Chondrocyte (in vitro differentiated cells): ENCODE measurements at regions not wholly inside any gene's neighbourhood (a gene's known extent, or its start where the extent isn't known, plus 50 kb on each side); places are given as distances from the start of the nearest gene placed in this dataset.

Experiments used
- DNase-seq: peaks from one replicate; pipeline ENCODE4 v3.0.0; 2021; ENCODE audit warnings: mixed read lengths, low spot score
- H3K27ac Mint-ChIP-seq: one replicate; pipeline ENCODE4 v1.8.0; 2021; ENCODE audit warnings: mild to moderate bottlenecking, moderate library complexity, mixed read lengths; ENCODE audit not compliant: unreplicated experiment
- H3K27me3 Mint-ChIP-seq: 2 replicates; pipeline ENCODE4 v1.8.0; 2021; ENCODE audit warnings: low read depth, mixed read lengths
- H3K36me3 Mint-ChIP-seq: 2 replicates; pipeline ENCODE4 v1.8.0; 2021; ENCODE audit warnings: low read depth, mixed read lengths
- H3K4me1 Mint-ChIP-seq: 2 replicates; pipeline ENCODE4 v1.8.0; 2021; ENCODE audit warnings: low read depth, mild to moderate bottlenecking, mixed read lengths
- H3K4me3 Mint-ChIP-seq: one replicate; pipeline ENCODE4 v1.8.0; 2021; ENCODE audit warnings: mild to moderate bottlenecking, moderate library complexity, mixed read lengths; ENCODE audit not compliant: unreplicated experiment
- H3K9me3 Mint-ChIP-seq: 2 replicates; pipeline ENCODE4 v1.8.0; 2021; ENCODE audit warnings: low read depth, mixed read lengths
- TF ChIP-seq, protein P1 (sequence below): fragments of 200-600 bp; sonication (generic); IDR thresholded peaks from 2 replicates; pipeline ENCODE4 v1.5.0; 2021; ENCODE audit warnings: antibody characterized with exemption, mild to moderate bottlenecking, moderate library complexity

DNA sequence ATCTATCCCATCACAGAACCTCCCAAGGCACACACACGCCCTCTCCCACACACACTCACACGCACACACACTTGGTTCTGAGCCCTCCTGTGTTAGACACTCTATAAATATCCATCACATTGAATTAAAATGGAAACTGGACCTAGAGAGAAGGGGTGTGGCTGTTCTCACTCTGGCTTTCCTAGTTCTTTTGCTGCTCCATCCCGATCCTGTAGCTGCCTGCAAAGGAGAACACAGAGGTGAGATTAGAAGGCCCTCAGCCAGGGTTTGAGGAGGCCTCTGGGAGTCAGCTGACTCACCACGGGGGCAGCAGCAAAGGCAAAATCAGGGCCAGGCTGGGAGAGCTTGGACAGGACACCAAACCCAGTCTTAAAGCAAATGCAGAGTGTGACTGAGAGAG, 192.3 kb upstream of the CADM1 start:
- Mint-ChIP-seq H3K9me3 (no peaks in the 10 kb centered on the region), H3K4me3 (no peak overlapping the region), H3K27me3 (peaks cover 30% of the 10 kb centered on the region), H3K27ac (no peak overlapping the region), H3K36me3 (no peaks in the 10 kb centered on the region), H3K4me1 (peaks cover 13% of the 10 kb centered on the region)
- TF ChIP-seq, protein P1, sequence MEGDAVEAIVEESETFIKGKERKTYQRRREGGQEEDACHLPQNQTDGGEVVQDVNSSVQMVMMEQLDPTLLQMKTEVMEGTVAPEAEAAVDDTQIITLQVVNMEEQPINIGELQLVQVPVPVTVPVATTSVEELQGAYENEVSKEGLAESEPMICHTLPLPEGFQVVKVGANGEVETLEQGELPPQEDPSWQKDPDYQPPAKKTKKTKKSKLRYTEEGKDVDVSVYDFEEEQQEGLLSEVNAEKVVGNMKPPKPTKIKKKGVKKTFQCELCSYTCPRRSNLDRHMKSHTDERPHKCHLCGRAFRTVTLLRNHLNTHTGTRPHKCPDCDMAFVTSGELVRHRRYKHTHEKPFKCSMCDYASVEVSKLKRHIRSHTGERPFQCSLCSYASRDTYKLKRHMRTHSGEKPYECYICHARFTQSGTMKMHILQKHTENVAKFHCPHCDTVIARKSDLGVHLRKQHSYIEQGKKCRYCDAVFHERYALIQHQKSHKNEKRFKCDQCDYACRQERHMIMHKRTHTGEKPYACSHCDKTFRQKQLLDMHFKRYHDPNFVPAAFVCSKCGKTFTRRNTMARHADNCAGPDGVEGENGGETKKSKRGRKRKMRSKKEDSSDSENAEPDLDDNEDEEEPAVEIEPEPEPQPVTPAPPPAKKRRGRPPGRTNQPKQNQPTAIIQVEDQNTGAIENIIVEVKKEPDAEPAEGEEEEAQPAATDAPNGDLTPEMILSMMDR: no peak
- DNase-seq: no peak

- Mint-ChIP-seq H3K4me3 (no peak overlapping the region), H3K27me3 (peaks cover 30% of the 10 kb centered on the region), H3K27ac (no peak overlapping the region), H3K4me1 (peaks cover 13% of the 10 kb centered on the region), H3K36me3 (no peaks in the 10 kb centered on the region), H3K9me3 (no peaks in the 10 kb centered on the region)
- TF ChIP-seq, protein P1: no peak
- DNase-seq: no peak
Measured at GRCh38 chr11:115695677-115696364, 191.6 kb upstream of the CADM1 start.

GRCh38 chr11:115693002-115693401, 188.8 kb upstream of the CADM1 start:
- H3K27me3 Mint-ChIP-seq: peaks cover 40% of the 10 kb centered on the region
- no peak for DNase-seq
- no peaks in the 10 kb centered on the region for H3K36me3 Mint-ChIP-seq
- H3K9me3 Mint-ChIP-seq: no peaks in the 10 kb centered on the region
- H3K4me3 Mint-ChIP-seq: no peak overlapping the region
- TF ChIP-seq, protein P1: no peak
- H3K4me1 Mint-ChIP-seq: peaks cover 4% of the 10 kb centered on the region
- H3K27ac Mint-ChIP-seq: no peak overlapping the region

GRCh38 chr11:115691030-115691429, 186.8 kb upstream of the CADM1 start:
- Mint-ChIP-seq H3K27ac (no peak overlapping the region), H3K27me3 (peaks cover 56% of the 10 kb centered on the region), H3K36me3 (peaks cover 2% of the 10 kb centered on the region), H3K4me3 (no peak overlapping the region), H3K4me1 (no peaks in the 10 kb centered on the region), H3K9me3 (no peaks in the 10 kb centered on the region)
- TF ChIP-seq, protein P1: no peak
- DNase-seq: no peak

- TF ChIP-seq, protein P1: no peak
- Mint-ChIP-seq H3K4me3 (no peak overlapping the region), H3K27ac (no peak overlapping the region), H3K9me3 (peaks cover 2% of the 10 kb centered on the region), H3K36me3 (peaks cover 2% of the 10 kb centered on the region), H3K4me1 (peaks cover 3% of the 10 kb centered on the region), H3K27me3 (peaks cover 57% of the 10 kb centered on the region)
- DNase-seq: no peak
Measured at GRCh38 chr11:115687934-115688333, 183.7 kb upstream of the CADM1 start.
